Mesenchymal stem cell (in vitro differentiated cells and primary cell): ENCODE measurements at regions not wholly inside any gene's neighbourhood (a gene's known extent, or its start where the extent isn't known, plus 50 kb on each side); places are given as distances from the start of the nearest gene placed in this dataset.

Experiments used
- DNase-seq: peaks from one replicate; pipeline ENCODE4 v3.0.0-alpha.2; 2013
- H2AFZ ChIP-seq: one replicate; pipeline ENCODE4 v1.6.1; 2013; ENCODE audit warnings: low read depth, mild to moderate bottlenecking, control low read depth, inconsistent platforms, low read length, moderate library complexity
- H2AK5ac ChIP-seq: 2 replicates; pipeline ENCODE4 v1.6.1; 2013; ENCODE audit warnings: low read length, moderate library complexity, mild to moderate bottlenecking, inconsistent platforms; ENCODE audit not compliant: severe bottlenecking
- H2BK120ac ChIP-seq: one replicate; pipeline ENCODE4 v1.6.1; 2013; ENCODE audit warnings: low read depth, mild to moderate bottlenecking, inconsistent platforms, low read length, moderate library complexity
- H2BK12ac ChIP-seq, 2 experiments: one replicate each; pipeline ENCODE4 v1.6.1; 2013; ENCODE audit warnings: inconsistent platforms in 2 of 2, low read length in 2 of 2, mild to moderate bottlenecking in 2 of 2, moderate library complexity in 2 of 2, control low read depth in 1 of 2
- H2BK15ac ChIP-seq: one replicate; pipeline ENCODE4 v1.6.1; 2013; ENCODE audit warnings: mild to moderate bottlenecking, low read depth, inconsistent platforms; ENCODE audit not compliant: poor library complexity, severe bottlenecking
- H2BK5ac ChIP-seq: 2 replicates; pipeline ENCODE4 v1.6.1; 2013; ENCODE audit warnings: low read depth, mild to moderate bottlenecking, low read length, control low read depth, inconsistent platforms; ENCODE audit not compliant: poor library complexity, severe bottlenecking
- H3K14ac ChIP-seq, 2 experiments: one replicate each; pipeline ENCODE4 v1.6.1; 2013; ENCODE audit warnings: inconsistent platforms in 2 of 2, low read length in 2 of 2, control low read depth in 1 of 2, mild to moderate bottlenecking in 1 of 2, moderate library complexity in 1 of 2
- H3K18ac ChIP-seq, 2 experiments: one replicate each; pipeline ENCODE4 v1.6.1; 2013; ENCODE audit warnings: inconsistent platforms in 2 of 2, low read length in 2 of 2, control low read depth in 1 of 2, low read depth in 1 of 2, mild to moderate bottlenecking in 1 of 2
- H3K23ac ChIP-seq, 2 experiments: one replicate each; pipeline ENCODE4 v1.6.1; 2013; ENCODE audit warnings: inconsistent platforms in 2 of 2, low read length in 2 of 2, mild to moderate bottlenecking in 2 of 2, moderate library complexity in 2 of 2, control low read depth in 1 of 2
- H3K27ac ChIP-seq: 2 replicates; pipeline ENCODE4 v1.5.1; 2013; ENCODE audit warnings: mild to moderate bottlenecking, moderate library complexity, low read length, control low read depth, inconsistent platforms; ENCODE audit not compliant: poor library complexity, severe bottlenecking
- H3K27me3 ChIP-seq, 2 experiments: 2 replicates each; pipeline versions ENCODE4 v1.6.1 to v1.7.0; 2013; ENCODE audit warnings: low read length in 2 of 2, mild to moderate bottlenecking in 2 of 2, moderate library complexity in 2 of 2, control low read depth in 1 of 2, inconsistent platforms in 1 of 2; ENCODE audit not compliant: control insufficient read depth in 1 of 2, insufficient read depth in 1 of 2
- H3K36me3 ChIP-seq, 2 experiments: 2 replicates each; pipeline versions ENCODE4 v1.6.1 to v1.7.0; 2013; ENCODE audit warnings: low read length in 2 of 2, control low read depth in 1 of 2, inconsistent platforms in 1 of 2, low read depth in 1 of 2, mild to moderate bottlenecking in 1 of 2; ENCODE audit not compliant: insufficient read depth in 2 of 2, control insufficient read depth in 1 of 2
- H3K4ac ChIP-seq, 2 experiments: one replicate each; pipeline ENCODE4 v1.6.1; 2013; ENCODE audit warnings: inconsistent platforms in 2 of 2, low read length in 2 of 2, mild to moderate bottlenecking in 2 of 2, moderate library complexity in 2 of 2, control low read depth in 1 of 2, low read depth in 1 of 2
- H3K4me1 ChIP-seq: 2 replicates; pipeline ENCODE4 v1.6.1; 2013; ENCODE audit warnings: low read depth, low read length, control low read depth; ENCODE audit not compliant: control insufficient read depth, insufficient read depth
- H3K4me2 ChIP-seq: 2 replicates; pipeline ENCODE4 v1.6.1; 2013; ENCODE audit warnings: low read length, mild to moderate bottlenecking, inconsistent platforms; ENCODE audit not compliant: poor library complexity, severe bottlenecking
- H3K4me3 ChIP-seq, 2 experiments: 2 replicates each; pipeline versions ENCODE4 v1.5.1 to v1.7.0; 2013; ENCODE audit warnings: low read length in 2 of 2, mild to moderate bottlenecking in 2 of 2, control low read depth in 1 of 2, low read depth in 1 of 2; ENCODE audit not compliant: insufficient read depth in 1 of 2
- H3K79me1 ChIP-seq: replicated peaks from 2 replicates; pipeline ENCODE4 v1.6.1; 2013; ENCODE audit warnings: mild to moderate bottlenecking, control low read depth, low read length, inconsistent platforms; ENCODE audit not compliant: poor library complexity, severe bottlenecking
- H3K9ac ChIP-seq: 2 replicates; pipeline ENCODE4 v1.7.0; 2013; ENCODE audit warnings: mild to moderate bottlenecking, low read length, moderate library complexity
- H3K9me3 ChIP-seq: 2 replicates; pipeline ENCODE4 v1.7.0; 2013; ENCODE audit warnings: mild to moderate bottlenecking, low read length; ENCODE audit not compliant: control insufficient read depth
- H4K8ac ChIP-seq: one replicate; pipeline ENCODE4 v1.6.1; 2013; ENCODE audit warnings: inconsistent platforms, mild to moderate bottlenecking, low read length, moderate library complexity
- H4K91ac ChIP-seq: one replicate; pipeline ENCODE4 v1.6.1; 2013; ENCODE audit warnings: mild to moderate bottlenecking, low read length, inconsistent platforms
- WGBS: methylation state at CpG from one replicate; pipeline ENCODE4 v1.1.7; 2013; ENCODE audit warnings: mixed read lengths; 5-methylcytosine and 5-hydroxymethylcytosine counted together

GRCh38 chr10:43901744-43902504, 253.2 kb upstream of the ZNF32 start:
- peaks cover 0 to 15% of the 10 kb centered on the region in 2 experiments for H3K27me3 ChIP-seq
- H3K4me3 ChIP-seq, result no peak overlapping the region
- H3K9ac ChIP-seq, result no peak overlapping the region
- no peak for DNase-seq
- peak overlapping the region in 1 of 2 experiments; percentile 72 for H3K18ac ChIP-seq
- no peak overlapping the region for H3K14ac ChIP-seq
- no peaks in the 10 kb centered on the region for H3K36me3 ChIP-seq
- no peak overlapping the region for H2BK120ac ChIP-seq
- no peak overlapping the region for H3K4ac ChIP-seq
- H3K4me1 ChIP-seq, result peaks cover 10% of the 10 kb centered on the region
- H2AFZ ChIP-seq, result no peak overlapping the region
- peak overlapping the region in 1 of 2 experiments; percentile 45 for H2BK12ac ChIP-seq
- no peak overlapping the region for H4K8ac ChIP-seq
- H2BK15ac ChIP-seq, result no peak overlapping the region
- no peaks in the 10 kb centered on the region for H3K9me3 ChIP-seq
- peak overlapping the region; percentile 29 for H4K91ac ChIP-seq
- WGBS, result 92% methylated on average over 8 of the region's 9 CpGs
- no peak overlapping the region for H2AK5ac ChIP-seq
- no peaks in the 10 kb centered on the region for H3K79me1 ChIP-seq
- no peak overlapping the region for H3K27ac ChIP-seq
- no peak overlapping the region for H3K23ac ChIP-seq
- H2BK5ac ChIP-seq, result no peak overlapping the region
- H3K4me2 ChIP-seq, result no peak overlapping the region

- Histone ChIP-seq H3K79me1 (no peaks in the 10 kb centered on the region), H2BK12ac (no peak overlapping the region), H3K14ac (no peak overlapping the region), H2AK5ac (no peak overlapping the region), H4K8ac (no peak overlapping the region), H3K4ac (no peak overlapping the region), H4K91ac (no peak overlapping the region), H3K4me2 (no peak overlapping the region), H2BK15ac (no peak overlapping the region), H3K27me3 (peaks cover 0 to 15% of the 10 kb centered on the region in 2 experiments), H2BK5ac (no peak overlapping the region), H2BK120ac (no peak overlapping the region), H3K4me1 (peaks cover 10% of the 10 kb centered on the region), H3K9ac (no peak overlapping the region), H3K18ac (no peak overlapping the region), H3K9me3 (no peaks in the 10 kb centered on the region), H3K4me3 (no peak overlapping the region), H3K23ac (no peak overlapping the region), H3K27ac (no peak overlapping the region), H2AFZ (no peak overlapping the region), H3K36me3 (no peaks in the 10 kb centered on the region)
- peak; percentile 29 for DNase-seq
- 100% methylated on average over 1 of the region's 3 CpGs for WGBS
Measured at GRCh38 chr10:43901302-43901701, 252.6 kb upstream of the ZNF32 start.

- Histone ChIP-seq H3K18ac (peak overlapping the region in 1 of 2 experiments; percentile 42), H3K9ac (no peak overlapping the region), H2BK15ac (no peak overlapping the region), H4K8ac (no peak overlapping the region), H3K79me1 (no peaks in the 10 kb centered on the region), H4K91ac (no peak overlapping the region), H2AK5ac (no peak overlapping the region), H3K36me3 (no peaks in the 10 kb centered on the region), H2BK5ac (no peak overlapping the region), H3K27ac (no peak overlapping the region), H3K14ac (no peak overlapping the region), H3K4me3 (no peak overlapping the region), H3K4me1 (peaks cover 10% of the 10 kb centered on the region), H3K4me2 (no peak overlapping the region), H3K9me3 (no peaks in the 10 kb centered on the region), H2BK120ac (peak overlapping the region; percentile 54), H2AFZ (no peak overlapping the region), H3K23ac (no peak overlapping the region), H3K4ac (peak overlapping the region in 1 of 2 experiments; percentile 15), H2BK12ac (peak overlapping the region in 1 of 2 experiments; percentile 47), H3K27me3 (peaks cover 0 to 15% of the 10 kb centered on the region in 2 experiments)
- DNase-seq, result no peak
- 94% methylated on average over 6 of the region's 6 CpGs for WGBS
Measured at GRCh38 chr10:43900571-43900970, 251.9 kb upstream of the ZNF32 start.

GRCh38 chr10:43899224-43899959, 250.7 kb upstream of the ZNF32 start:
- Histone ChIP-seq H2BK15ac (no peak overlapping the region), H3K79me1 (no peaks in the 10 kb centered on the region), H3K36me3 (no peaks in the 10 kb centered on the region), H3K14ac (peak overlapping the region in 1 of 2 experiments; percentile 78), H3K4ac (peak overlapping the region in 1 of 2 experiments; percentile 48), H2AK5ac (no peak overlapping the region), H2AFZ (no peak overlapping the region), H4K91ac (peak overlapping the region; percentile 63), H3K18ac (peak overlapping the region in 1 of 2 experiments; percentile 6), H3K9me3 (no peaks in the 10 kb centered on the region), H3K27ac (no peak overlapping the region), H2BK12ac (peak overlapping the region in 1 of 2 experiments; percentile 68), H4K8ac (peak overlapping the region; percentile 43), H3K9ac (no peak overlapping the region), H3K27me3 (peaks cover 0 to 15% of the 10 kb centered on the region in 2 experiments), H2BK120ac (no peak overlapping the region), H3K23ac (peak overlapping the region in 1 of 2 experiments; percentile 14), H3K4me1 (peaks cover 5% of the 10 kb centered on the region), H3K4me3 (no peak overlapping the region), H3K4me2 (no peak overlapping the region), H2BK5ac (no peak overlapping the region)
- DNase-seq, result no peak
- 93% methylated on average over 7 of the region's 7 CpGs for WGBS
